ENCODE measurements at regions not wholly inside any gene's neighbourhood (a gene's known extent, or its start where the extent isn't known, plus 50 kb on each side); places are given as distances from the start of the nearest gene placed in this dataset.

DNA sequence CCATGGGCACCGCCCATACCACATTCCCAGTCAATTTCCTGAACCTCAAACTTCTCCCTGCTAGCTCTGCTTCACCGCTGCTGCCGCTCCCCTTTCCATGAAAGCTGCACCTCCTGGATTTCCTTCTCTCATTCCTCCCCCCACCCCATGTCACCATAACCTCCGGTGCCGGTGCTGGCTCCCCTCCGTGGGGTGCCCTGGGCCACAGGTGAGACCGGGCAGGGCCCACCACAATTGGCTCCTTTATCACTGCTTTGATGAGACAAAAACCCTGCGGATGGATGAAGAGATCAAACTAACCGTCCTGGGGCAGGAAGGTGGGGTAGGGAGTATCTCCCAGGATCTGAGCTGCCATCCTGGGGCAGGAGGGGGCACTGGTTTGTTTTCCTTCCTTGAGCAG is 111.3 kb upstream of the LHX1 start:
- Histone ChIP-seq H3K4me1 (ENCODE audit: control insufficient read depth in 1 of 2, insufficient read depth in 2 of 2, low read length in 2 of 2) (no peaks in the 10 kb centered on the region), H3K36me3 (replicated peaks in 1 of 2; ENCODE audit: control insufficient read depth in 1 of 2, insufficient read depth in 2 of 2, low read length in 2 of 2) (no peaks in the 10 kb centered on the region), H3K27me3 (ENCODE audit: control insufficient read depth in 2 of 2, insufficient read depth in 2 of 2, low read length in 2 of 2) (peaks cover 0 to 8% of the 10 kb centered on the region in 2 donors), H4K20me1 (ENCODE audit: insufficient read depth, low read length) (no peaks in the 10 kb centered on the region), H3K9ac (ENCODE audit: insufficient read depth, low read length, poor library complexity, severe bottlenecking) (no peak overlapping the region), H3K4me3 (replicated peaks in 1 of 3; ENCODE audit: low read depth in 2 of 3, low read length in 3 of 3) (no peak overlapping the region), H3K27ac (ENCODE audit: low read depth in 1 of 2, low read length in 2 of 2) (no peak overlapping the region), H3K9me3 (replicated peaks in 1 of 2; ENCODE audit: control insufficient read depth in 1 of 2, insufficient read depth in 1 of 2, low read length in 2 of 2) (no peaks in the 10 kb centered on the region), H3K4me2 (replicated peaks; ENCODE audit: extremely low read depth, low read length, poor library complexity, severe bottlenecking) (no peak overlapping the region), H3K79me2 (ENCODE audit: insufficient read depth, low read length) (no peaks in the 10 kb centered on the region), H2AFZ (ENCODE audit: insufficient read depth, low read depth, low read length, poor library complexity, severe bottlenecking) (no peak overlapping the region)
- Mint-ChIP-seq H3K27ac (no peak overlapping the region), H3K4me3 (no peak overlapping the region), H3K27me3 (ENCODE audit: low read depth in 3 of 3) (peaks cover 29 to 40% (median 35%) of the 10 kb centered on the region in 3 donors), H3K4me1 (no peaks in the 10 kb centered on the region), H3K36me3 (no peaks in the 10 kb centered on the region), H3K9me3 (peaks cover 0 to 2% (median 0%) of the 10 kb centered on the region in 7 donors)
- intact Hi-C loops (cut with micrococcal nuclease) = no loop called here
- WGBS (ENCODE audit: insufficient coverage) = 71% methylated on average over 4 of the region's 9 CpGs
- no peak for DNase-seq
- TF ChIP-seq, protein P1, sequence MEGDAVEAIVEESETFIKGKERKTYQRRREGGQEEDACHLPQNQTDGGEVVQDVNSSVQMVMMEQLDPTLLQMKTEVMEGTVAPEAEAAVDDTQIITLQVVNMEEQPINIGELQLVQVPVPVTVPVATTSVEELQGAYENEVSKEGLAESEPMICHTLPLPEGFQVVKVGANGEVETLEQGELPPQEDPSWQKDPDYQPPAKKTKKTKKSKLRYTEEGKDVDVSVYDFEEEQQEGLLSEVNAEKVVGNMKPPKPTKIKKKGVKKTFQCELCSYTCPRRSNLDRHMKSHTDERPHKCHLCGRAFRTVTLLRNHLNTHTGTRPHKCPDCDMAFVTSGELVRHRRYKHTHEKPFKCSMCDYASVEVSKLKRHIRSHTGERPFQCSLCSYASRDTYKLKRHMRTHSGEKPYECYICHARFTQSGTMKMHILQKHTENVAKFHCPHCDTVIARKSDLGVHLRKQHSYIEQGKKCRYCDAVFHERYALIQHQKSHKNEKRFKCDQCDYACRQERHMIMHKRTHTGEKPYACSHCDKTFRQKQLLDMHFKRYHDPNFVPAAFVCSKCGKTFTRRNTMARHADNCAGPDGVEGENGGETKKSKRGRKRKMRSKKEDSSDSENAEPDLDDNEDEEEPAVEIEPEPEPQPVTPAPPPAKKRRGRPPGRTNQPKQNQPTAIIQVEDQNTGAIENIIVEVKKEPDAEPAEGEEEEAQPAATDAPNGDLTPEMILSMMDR (IDR thresholded peaks at IDR 0.05) = no peak

DNA sequence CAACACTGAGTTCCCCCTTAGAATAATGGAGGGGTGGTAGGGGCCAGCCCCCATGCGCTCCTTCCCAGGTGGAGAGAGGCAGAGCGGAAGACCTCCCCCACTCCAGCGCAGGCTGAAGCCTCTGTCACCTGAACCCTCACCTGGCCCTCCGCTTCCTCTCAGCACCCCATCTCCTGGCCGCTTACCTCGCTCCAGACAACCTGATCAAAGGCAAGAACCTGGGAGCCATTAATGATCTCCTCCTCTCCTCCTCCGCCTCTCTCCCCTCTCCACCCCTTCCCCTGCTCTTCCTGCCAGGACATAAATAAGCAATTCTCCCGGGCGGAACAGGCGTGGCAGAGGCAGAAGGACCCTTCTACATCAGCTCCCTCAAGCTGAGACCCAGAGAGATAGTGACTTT is 110.2 kb upstream of the LHX1 start:
- Mint-ChIP-seq H3K27ac (no peak overlapping the region), H3K36me3 (no peaks in the 10 kb centered on the region), H3K9me3 (peaks cover 0 to 2% (median 0%) of the 10 kb centered on the region in 7 donors), H3K27me3 (ENCODE audit: low read depth in 3 of 3) (peaks cover 32 to 39% (median 32%) of the 10 kb centered on the region in 3 donors), H3K4me1 (no peaks in the 10 kb centered on the region), H3K4me3 (peak overlapping the region in 1 of 2 donors; percentile 54)
- TF ChIP-seq, protein P1 (IDR thresholded peaks at IDR 0.05) = no peak
- no peak overlapping the region for H3K9ac ChIP-seq (ENCODE audit: insufficient read depth, low read length, poor library complexity, severe bottlenecking)
- H3K79me2 ChIP-seq (ENCODE audit: insufficient read depth, low read length) = no peaks in the 10 kb centered on the region
- H3K27me3 ChIP-seq (ENCODE audit: control insufficient read depth in 2 of 2, insufficient read depth in 2 of 2, low read length in 2 of 2) = peaks cover 0 to 8% of the 10 kb centered on the region in 2 donors
- no peak overlapping the region for H3K4me2 ChIP-seq (replicated peaks; ENCODE audit: extremely low read depth, low read length, poor library complexity, severe bottlenecking)
- H3K4me3 ChIP-seq (replicated peaks in 1 of 3; ENCODE audit: low read depth in 2 of 3, low read length in 3 of 3) = no peak overlapping the region
- H3K9me3 ChIP-seq (replicated peaks in 1 of 2; ENCODE audit: control insufficient read depth in 1 of 2, insufficient read depth in 1 of 2, low read length in 2 of 2) = no peaks in the 10 kb centered on the region
- WGBS (ENCODE audit: insufficient coverage) = 49% methylated on average over 7 of the region's 10 CpGs
- H3K27ac ChIP-seq (ENCODE audit: low read depth in 1 of 2, low read length in 2 of 2) = no peak overlapping the region
- H3K4me1 ChIP-seq (ENCODE audit: control insufficient read depth in 1 of 2, insufficient read depth in 2 of 2, low read length in 2 of 2) = no peaks in the 10 kb centered on the region
- no peak overlapping the region for H2AFZ ChIP-seq (ENCODE audit: insufficient read depth, low read depth, low read length, poor library complexity, severe bottlenecking)
- H4K20me1 ChIP-seq (ENCODE audit: insufficient read depth, low read length) = no peaks in the 10 kb centered on the region
- DNase-seq = no peak
- H3K36me3 ChIP-seq (replicated peaks in 1 of 2; ENCODE audit: control insufficient read depth in 1 of 2, insufficient read depth in 2 of 2, low read length in 2 of 2) = no peaks in the 10 kb centered on the region
- intact Hi-C loops (cut with micrococcal nuclease) = no loop called here
